PC-3 (cell line): ENCODE measurements at regions not wholly inside any gene's neighbourhood (a gene's known extent, or its start where the extent isn't known, plus 50 kb on each side); places are given as distances from the start of the nearest gene placed in this dataset.

Experiments used
- CTCF ChIP-seq: fragments of 300-600 bp; sonication (generic); conservative IDR thresholded peaks from 2 replicates; pipeline ENCODE4 v1.5.1; 2017; ENCODE audit warnings: antibody characterized with exemption, low read depth, mild to moderate bottlenecking, low read length
- EZH2 ChIP-seq: fragments of 300-600 bp; sonication (generic); IDR thresholded peaks from one replicate; pipeline ENCODE4 v1.6.1; 2017; ENCODE audit warnings: antibody characterized with exemption, mild to moderate bottlenecking, low read length; ENCODE audit not compliant: unreplicated experiment
- EZH2phosphoT487 ChIP-seq: fragments of 300-600 bp; sonication (generic); IDR thresholded peaks from 2 replicates; pipeline ENCODE4 v1.6.1; 2018; ENCODE audit warnings: mild to moderate bottlenecking, antibody characterized with exemption, low read length, borderline replicate concordance

GRCh38 chr12:61647566-61647965, 612.6 kb upstream of the USP15 start:
- no peak for TF ChIP-seq CTCF
- no peak for TF ChIP-seq EZH2
- TF ChIP-seq EZH2phosphoT487: no peak
